HG03039 (cell line): ENCODE measurements at regions not wholly inside any gene's neighbourhood (a gene's known extent, or its start where the extent isn't known, plus 50 kb on each side); places are given as distances from the start of the nearest gene placed in this dataset.

ENCODE experiments used
- ATAC-seq: cut with Tn5 transposase; IDR thresholded peaks from one replicate; pipeline ENCODE4 v1.9.1; 2021; ENCODE audit warnings: mild to moderate bottlenecking, moderate library complexity; ENCODE audit not compliant: unreplicated experiment

DNA sequence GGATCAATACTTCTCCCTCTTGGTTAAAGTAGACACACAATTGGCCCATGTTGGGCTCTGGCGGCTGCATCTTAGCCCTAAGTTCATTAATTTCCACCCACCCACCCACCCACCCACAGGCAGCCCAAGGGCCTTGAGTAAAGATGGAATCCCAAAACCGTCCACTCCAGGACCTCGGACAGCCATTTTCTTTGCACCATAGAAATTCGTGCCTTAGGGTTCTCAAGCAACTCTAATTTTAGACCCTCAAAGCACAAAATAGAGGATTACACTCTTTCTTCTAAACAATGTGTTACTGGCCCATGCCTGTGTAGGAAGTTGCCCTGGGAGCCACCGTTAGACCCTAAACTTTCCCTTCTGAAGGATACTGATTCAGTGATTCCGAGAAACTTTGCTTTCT, 568.5 kb downstream of the IRX1 start:
- ATAC-seq, result no peak

DNA sequence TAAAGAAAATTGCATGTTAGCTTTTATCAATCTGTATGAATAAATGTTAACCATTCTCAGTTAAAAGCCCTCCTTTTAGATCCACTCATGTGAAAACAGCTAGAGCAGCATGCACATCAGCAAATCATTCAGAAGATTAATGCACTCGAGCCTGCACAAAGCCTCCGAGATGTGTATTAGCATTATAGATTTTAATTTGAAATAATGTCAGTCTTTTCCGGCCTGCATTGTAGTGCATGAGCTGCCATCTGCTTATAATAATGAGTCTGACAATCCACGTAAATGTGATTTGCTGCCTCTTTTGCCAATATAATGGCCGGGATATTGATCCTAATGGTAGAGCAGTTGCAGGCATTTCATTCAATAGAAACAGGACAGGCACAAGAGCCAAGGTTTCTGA, 585.1 kb downstream of the IRX1 start:
- no peak for ATAC-seq

DNA sequence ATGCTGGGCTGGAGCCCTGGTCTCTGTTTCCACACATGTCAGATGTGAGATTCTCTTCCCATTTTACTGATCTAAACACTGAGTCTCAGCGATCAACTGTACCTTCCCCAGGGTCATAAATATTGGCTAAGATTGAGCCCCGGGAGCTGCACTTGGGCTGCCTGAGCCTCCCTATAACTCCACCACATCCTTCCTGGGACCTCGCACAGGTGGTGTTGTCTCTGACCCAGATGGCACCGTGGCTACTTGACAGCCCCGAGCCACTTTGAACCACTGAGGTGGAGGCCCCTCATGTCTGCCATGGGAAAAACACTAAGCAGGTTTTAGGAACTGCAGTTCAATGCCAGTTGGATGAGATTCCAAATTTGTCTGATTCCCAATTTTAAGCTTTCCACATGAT, 586.5 kb downstream of the IRX1 start:
- no peak for ATAC-seq

DNA sequence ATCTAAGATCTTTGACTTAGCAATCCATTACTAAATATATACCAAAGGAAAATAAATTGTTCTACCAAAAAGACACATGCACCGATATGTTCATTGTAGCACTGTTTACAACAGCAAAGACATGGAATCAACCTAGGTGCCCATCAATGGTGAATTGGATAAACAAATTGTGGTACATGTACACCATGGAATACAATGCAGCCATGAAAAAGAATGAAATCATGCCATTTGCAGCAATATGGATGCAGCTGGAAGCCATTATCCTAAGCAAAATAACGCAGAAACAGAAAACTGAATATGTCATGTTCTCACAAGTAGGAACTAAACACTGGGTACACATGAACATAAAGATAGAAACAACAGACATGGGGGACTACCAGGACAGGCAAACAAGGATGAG, 589.5 kb downstream of the IRX1 start:
- no peak for ATAC-seq

DNA sequence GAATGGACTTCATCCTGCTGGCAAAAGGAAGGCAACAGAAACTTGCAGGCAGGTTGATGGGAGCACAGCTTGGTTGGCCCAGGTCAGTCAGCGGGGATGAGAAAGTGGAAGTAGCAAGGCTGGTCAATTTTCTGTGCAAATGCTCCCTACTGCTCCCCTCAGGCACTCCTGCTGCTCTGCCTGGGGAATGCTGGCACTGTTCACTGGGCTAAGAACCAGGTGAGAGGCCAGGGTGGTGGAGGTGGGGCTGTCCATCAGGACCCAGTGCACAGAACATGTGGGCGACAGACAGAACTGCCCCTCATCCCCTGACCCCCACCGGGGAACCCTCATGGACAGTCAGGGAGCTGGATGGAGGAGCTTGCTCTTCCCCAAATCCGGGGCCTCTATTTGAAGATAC, 593.1 kb downstream of the IRX1 start:
- no peak for ATAC-seq

DNA sequence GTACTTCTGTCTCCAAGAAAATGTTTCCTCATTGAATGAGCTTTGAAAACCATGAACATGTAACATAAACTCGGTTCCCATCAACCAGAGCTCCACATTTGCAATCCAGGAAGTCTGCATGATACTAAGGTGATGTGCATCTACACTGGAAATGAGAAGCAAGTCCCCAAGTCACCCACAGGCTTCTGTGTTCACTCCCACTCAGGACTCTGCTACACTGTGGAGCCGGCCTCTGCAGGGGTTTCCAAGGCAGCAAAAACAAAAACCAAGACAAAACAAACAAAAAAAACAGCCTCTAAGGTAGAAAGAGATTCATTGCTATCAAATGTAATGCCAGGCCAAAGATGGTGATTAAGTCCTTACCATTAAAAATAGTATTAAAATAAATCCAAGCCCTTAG, 593.7 kb downstream of the IRX1 start:
- no peak for ATAC-seq

DNA sequence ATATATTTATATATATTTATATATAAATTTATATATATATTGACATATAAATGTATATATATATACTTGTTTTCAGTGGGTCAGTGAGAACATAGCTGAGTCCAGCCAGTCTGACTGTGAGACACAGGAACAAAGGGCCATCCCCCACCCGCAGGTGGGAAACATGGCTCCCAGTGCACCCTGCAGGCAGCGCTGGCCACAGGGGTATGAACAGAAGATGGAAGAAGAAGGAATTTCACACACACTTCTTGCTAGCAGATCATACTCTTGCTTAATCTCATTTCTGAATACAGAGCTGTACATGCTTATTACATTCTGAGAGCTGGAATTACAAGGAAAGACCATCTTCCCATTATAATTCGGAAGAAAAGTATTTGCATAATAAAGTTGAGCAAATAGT, 595.4 kb downstream of the IRX1 start:
- ATAC-seq, result no peak

DNA sequence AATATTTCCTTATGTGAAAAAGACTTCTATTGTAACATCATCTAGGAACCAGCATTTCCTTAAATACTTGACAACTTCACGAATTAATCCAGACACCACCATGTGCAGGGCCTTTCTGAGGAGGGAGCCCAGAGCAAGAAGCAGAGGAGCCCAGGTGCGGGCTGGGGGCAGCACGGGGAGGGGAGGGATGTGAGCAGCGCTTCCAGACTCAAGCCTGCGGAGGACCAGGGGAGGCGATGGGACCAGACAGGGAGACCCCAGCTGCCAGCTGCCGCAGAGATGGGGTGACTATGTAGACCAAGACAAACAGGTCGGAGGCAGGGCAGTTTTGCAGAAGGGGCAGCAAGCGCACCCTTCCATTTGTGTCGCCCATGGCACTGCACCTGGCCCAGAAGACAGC, 596.1 kb downstream of the IRX1 start:
- ATAC-seq, result no peak

DNA sequence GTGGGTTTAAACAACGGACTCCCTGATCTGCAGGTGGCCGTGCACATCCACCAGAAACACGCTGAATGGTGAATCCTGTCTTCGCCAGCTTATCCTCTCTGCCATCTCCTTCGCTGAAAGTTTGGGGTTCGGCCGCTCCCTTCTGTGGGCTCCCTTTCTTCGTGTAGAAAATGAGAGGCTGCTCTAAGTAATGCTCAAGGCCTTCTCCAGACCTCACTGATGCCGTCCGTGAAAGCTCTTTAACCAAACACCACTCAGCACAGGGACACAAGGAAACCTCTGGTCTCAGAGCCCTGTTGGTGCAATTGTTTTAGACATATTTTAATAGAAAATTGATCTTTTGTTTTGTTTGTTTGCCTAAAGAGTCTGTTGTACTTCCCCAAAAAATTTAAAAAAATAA, 596.5 kb downstream of the IRX1 start:
- no peak for ATAC-seq

DNA sequence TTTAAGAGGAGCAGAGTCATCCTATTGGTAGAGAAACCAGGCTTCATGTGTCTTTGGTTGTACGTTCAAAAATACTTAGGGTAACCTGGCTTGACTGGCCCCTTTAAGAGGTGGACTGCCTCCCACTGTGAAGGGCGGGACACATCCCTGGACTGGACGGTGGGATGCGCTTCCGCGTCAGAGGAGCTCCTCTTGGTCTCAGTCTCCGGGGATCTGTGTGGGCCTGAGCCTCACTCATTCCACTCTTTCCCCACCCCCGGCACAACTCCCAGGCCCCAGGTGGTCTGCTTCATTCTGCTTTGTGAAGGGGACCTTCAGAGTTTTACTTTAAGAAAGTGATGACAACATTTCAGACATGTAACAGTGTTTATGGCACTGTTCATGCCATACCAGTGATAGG, 601.1 kb downstream of the IRX1 start:
- no peak for ATAC-seq

DNA sequence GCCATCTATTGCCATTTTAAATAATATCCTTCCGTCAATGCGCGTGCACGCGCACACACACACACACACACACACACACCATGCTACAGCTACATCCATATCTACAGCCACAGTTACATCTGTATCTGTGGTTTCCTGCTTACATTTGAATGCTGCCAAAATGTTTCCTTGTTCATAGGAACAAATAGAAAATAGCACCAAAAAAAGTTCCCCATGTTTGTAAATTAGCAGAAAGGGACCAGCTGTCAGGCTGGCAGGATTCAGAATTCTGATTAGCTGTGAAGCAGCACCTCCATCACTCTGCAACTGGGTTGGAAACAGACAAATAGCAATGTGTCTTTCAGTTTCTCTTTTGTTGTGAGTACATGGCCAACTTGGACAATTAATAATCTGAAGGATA, 601.5 kb downstream of the IRX1 start:
- no peak for ATAC-seq

DNA sequence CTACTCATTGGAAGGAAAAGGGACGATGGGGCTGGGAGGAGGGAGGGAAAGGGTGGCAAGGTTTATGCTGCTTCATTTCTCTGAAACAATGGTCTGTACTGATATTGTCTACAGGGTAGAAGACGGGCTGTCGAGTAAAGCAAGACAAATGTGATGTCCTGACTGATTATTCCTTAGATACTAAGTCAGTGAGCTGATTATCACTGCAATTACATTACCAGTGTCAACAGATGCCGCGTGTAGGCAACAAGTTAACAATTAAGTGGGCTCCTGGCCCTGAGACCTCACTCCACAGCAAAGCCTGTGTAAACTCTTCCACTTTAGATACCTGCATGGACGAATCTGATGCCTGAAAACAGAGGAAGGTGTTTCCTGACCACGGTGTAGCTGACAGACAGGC, 602.8 kb downstream of the IRX1 start:
- no peak for ATAC-seq

DNA sequence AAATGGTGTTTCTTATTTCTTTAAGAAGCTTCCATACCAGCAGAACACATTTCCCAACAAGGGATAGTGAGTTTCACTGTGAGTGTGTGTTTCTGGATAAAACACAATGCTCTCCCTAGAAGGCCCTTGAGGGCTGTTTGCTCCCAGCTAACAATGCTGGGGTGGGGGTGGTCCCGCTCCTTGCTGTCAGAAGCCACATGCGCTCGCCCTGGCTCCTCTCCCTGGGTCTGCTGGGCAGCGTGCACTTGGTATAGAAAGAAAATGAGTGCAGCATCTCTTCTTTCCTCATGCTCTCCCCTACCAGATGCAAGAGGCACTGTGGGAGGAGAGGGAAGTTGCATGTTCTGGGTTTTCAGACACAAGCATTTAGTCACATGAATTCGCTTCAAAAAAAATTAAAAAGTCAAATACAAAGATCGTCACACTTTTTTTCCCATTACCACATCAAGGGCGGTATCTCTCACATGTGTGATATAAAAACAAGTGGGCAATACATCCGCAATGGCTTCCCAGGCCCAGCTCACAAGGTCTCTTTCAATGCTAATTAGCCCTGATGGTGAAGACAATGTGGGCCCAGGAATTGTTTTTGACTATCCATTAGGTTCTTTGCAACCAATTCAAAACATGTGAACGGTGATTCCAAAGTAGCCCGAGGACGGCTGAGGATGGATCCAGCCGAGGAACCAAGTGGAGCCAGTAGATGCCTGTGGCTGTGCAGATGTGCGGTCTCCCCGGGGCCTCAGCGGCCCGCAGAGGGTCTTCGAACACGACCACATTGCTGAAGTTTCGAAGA, 603.6 kb downstream of the IRX1 start:
- ATAC-seq, result no peak

DNA sequence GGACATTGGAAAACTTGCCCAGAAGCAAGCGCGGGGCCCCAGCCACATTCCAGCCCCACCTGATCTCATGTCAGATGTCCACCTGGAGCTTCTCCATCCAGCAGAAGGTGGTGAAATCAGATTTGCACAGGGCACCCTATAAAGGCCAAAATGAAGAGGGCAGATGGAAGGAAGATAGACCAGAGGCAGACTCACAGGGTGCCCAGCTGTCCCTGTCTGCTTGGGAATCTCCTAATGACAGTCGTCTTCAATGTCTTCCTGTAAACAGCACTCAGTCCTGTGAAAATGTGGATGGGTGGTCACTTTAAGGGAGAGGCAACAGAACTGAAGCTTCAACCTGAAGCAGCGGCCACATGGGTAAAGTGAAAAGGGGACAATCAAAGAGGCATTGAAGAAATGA, 607.5 kb downstream of the IRX1 start:
- ATAC-seq, result no peak

DNA sequence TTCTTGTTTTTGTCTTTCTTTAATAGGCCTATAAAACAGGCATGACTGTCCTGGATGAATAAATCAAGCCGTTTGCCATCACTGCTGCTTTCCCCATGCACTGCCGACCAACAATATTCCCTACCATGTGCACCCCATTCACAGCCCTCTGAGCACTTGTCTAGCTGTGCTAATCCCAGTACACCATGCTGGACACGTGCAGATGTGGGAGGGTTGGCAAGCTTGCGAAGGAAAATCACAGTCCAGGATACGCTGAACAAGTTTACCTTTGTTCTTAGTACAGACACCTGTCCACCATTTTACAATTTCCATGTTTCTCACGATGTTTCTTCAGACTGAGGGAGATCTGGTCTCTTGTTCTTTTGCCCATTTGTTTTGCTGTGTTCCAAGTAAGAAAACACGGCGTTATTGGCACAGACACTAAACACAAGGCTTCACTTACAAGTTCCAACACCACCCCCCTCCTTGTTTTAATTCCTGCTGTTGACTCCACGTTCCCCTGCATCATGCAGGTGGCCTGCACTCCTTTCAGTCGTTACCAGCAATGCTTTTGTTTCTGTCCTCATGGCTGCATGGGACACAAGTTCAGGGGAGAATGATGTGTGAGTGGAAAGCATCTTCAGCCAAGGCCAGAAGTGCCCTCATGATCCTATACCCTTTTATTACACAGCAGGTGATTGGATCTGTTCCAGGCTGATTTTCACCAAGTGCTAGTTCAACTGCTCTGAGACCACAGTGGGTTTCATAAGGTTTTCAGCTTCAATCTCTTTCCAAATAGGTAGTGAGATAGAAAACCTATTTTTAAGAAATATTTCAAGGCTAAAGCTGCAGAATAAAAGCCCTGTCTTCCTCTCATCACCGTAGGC, 608.9 kb downstream of the IRX1 start:
- no peak for ATAC-seq

DNA sequence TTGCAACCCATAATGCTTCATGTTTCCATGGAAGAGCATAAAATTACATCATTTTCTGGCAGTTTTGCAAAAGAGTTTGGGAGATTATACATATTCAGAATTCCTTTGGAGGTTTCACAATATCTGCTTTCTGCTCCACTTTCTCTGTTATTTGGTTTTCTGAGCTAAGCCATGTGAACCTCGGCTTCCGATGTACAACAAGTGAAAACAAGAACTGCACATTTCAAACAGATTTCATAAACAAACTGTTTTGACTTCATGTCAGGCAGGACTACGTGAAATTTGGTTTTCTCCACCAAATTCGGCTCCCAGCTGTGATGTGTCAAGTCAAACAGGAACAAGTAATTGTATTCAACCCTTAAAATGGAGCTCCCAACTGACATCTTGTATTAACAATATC, 609.8 kb downstream of the IRX1 start:
- ATAC-seq, result no peak

DNA sequence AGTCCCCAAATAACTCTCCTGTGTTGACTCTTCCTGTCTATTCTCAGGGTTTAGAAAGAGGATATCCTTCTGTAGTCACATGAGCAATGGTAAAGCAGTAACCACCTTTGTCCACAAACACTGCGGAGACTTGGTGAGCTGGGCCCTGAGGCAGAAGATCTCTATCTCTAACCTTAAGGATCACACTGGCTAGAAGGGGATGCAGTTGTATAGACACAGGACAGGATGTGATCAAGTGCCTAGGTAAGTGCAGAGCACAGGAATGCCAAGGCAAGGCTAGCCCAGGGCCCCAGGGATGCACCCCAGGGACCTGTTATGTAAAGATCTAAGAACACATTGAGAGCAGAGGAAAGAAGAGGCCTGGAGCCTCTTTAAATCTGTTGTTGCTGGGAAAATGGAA, 610.5 kb downstream of the IRX1 start:
- no peak for ATAC-seq

DNA sequence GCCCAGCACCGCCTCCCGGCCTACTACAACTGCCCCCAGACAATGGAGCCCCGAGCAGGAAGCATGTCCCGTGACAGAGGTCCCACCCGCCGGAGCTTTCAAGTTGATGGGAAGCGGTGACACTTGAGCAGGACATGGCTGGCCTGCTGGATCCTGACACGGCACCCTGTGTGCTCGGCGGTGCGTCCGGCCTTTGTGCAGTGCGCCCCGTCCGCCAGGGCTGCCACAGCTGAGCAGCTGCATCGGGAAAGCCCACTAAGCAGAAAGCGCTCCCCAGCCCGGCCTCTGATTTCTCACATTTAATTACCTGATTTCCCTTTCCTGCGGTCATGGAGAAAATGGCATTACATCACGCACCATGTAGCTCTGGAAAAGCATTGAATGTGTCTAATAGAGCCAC, 611.9 kb downstream of the IRX1 start:
- ATAC-seq, result no peak

DNA sequence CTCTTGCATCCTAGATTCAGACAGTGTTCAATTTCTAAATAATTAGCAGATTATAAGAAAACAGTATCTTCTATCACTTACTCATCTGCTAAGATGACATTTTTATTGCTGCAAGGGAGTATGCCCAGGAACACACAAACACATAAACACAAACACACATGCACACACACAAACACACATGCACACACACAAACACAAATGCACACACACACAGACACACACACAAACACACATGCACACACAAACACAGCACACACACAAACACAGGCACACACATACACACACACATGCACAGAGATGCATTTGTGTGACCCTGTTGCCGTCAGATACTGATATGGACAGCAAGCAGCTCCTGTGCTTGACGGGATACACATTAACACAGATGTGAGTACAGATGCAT, 612.9 kb downstream of the IRX1 start:
- ATAC-seq, result no peak

DNA sequence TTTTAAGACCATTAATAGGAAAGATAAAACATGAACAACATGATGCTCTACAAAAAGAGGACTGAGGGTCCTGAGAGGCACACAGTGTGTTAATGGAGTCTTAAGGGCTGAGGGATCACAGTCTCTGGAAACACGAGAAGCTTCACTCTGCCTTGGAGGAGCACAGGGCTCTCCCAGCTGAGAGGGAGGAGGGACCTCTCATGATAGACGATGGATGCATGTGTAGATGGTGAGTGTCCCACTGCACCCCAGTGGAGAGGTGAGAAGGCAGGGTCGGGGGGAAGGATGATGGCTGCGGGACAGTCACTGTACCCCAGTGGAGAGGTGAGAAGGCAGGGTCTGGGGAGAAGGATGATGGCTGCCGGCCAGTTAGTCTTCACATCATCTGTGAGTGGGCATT, 613.4 kb downstream of the IRX1 start:
- ATAC-seq, result no peak

DNA sequence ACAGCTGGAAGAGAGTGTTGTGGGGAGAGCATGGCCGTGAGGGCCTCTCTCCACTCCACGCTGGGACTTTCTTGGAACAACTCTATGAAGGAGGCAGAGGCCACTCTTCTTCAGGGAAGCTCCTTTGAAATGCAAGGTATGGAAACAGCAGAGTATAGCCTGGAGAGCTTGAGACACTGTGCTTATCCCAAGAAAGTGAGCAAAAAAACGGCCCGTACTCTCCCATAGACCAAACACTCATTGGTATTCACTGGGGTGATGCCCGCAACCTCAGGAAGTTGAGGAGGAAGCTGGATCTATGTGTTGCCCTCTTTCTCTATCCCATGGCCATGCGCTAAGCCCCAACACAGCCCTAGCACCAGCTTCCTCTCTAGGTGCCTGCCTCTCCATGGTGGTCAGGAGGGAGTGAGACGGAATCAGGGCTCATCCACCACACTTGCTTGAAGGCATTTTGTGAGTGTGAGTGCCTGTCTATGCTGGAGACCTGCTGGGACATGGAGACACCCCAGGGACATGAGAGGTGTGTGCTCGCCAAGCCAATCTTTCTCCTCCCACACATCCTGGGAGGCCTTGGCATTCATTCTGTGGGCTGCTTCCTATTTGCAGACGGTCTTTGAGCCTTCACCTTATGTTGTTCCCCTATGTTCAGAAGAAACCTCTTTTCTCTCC, 616.6 kb downstream of the IRX1 start:
- no peak for ATAC-seq
